Mesendoderm (in vitro differentiated cells): ENCODE measurements at regions not wholly inside any gene's neighbourhood (a gene's known extent, or its start where the extent isn't known, plus 50 kb on each side); places are given as distances from the start of the nearest gene placed in this dataset.

ENCODE experiments used
- DNase-seq: peaks from one replicate; pipeline ENCODE4 v3.0.0; 2013
- H2AK5ac ChIP-seq: 2 replicates; pipeline ENCODE4 v1.6.1; 2013; ENCODE audit warnings: low read length, inconsistent platforms
- H2BK120ac ChIP-seq: 2 replicates; pipeline ENCODE4 v1.6.1; 2013; ENCODE audit warnings: low read depth, mild to moderate bottlenecking, low read length, moderate library complexity, mixed read lengths
- H2BK15ac ChIP-seq: replicated peaks from 2 replicates; pipeline ENCODE4 v1.6.1; 2013; ENCODE audit warnings: low read depth, mild to moderate bottlenecking, moderate library complexity
- H2BK5ac ChIP-seq: 2 replicates; pipeline ENCODE4 v1.6.1; 2013; ENCODE audit warnings: low read length, inconsistent platforms
- H3K18ac ChIP-seq: 2 replicates; pipeline ENCODE4 v1.6.1; 2013; ENCODE audit warnings: mild to moderate bottlenecking, low read length, mixed read lengths
- H3K23ac ChIP-seq: one replicate; pipeline ENCODE4 v1.6.1; 2013; ENCODE audit warnings: low read length
- H3K27ac ChIP-seq: 2 replicates; pipeline ENCODE4 v1.5.1; 2013; ENCODE audit warnings: low read depth, mild to moderate bottlenecking, inconsistent platforms, low read length, moderate library complexity
- H3K27me3 ChIP-seq: 2 replicates; pipeline ENCODE4 v1.6.1; 2013; ENCODE audit warnings: low read length, control low read depth, mild to moderate bottlenecking, inconsistent platforms; ENCODE audit not compliant: insufficient read depth, poor library complexity
- H3K36me3 ChIP-seq: 2 replicates; pipeline ENCODE4 v1.6.1; 2013; ENCODE audit warnings: low read length, inconsistent platforms; ENCODE audit not compliant: control insufficient read depth, insufficient read depth
- H3K4ac ChIP-seq: one replicate; pipeline ENCODE4 v1.6.1; 2013; ENCODE audit warnings: low read depth, mild to moderate bottlenecking, low read length, moderate library complexity
- H3K4me1 ChIP-seq: 2 replicates; pipeline ENCODE4 v1.6.1; 2013; ENCODE audit warnings: low read depth, low read length, inconsistent platforms; ENCODE audit not compliant: control insufficient read depth
- H3K4me2 ChIP-seq: 2 replicates; pipeline ENCODE4 v1.6.1; 2013; ENCODE audit warnings: low read length
- H3K4me3 ChIP-seq: 2 replicates; pipeline ENCODE4 v1.5.1; 2013; ENCODE audit warnings: mild to moderate bottlenecking, low read length
- H3K56ac ChIP-seq: one replicate; pipeline ENCODE4 v1.6.1; 2013; ENCODE audit warnings: low read length
- H3K79me1 ChIP-seq: 2 replicates; pipeline ENCODE4 v1.6.1; 2013; ENCODE audit warnings: low read length, inconsistent platforms
- H3K79me2 ChIP-seq: 2 replicates; pipeline ENCODE4 v1.6.1; 2013; ENCODE audit warnings: mild to moderate bottlenecking, low read length; ENCODE audit not compliant: control insufficient read depth, insufficient read depth
- H3K9ac ChIP-seq: 2 replicates; pipeline ENCODE4 v1.6.1; 2013; ENCODE audit warnings: low read length, inconsistent platforms
- H4K5ac ChIP-seq: one replicate; pipeline ENCODE4 v1.6.1; 2013; ENCODE audit warnings: low read length
- H4K8ac ChIP-seq: one replicate; pipeline ENCODE4 v1.6.1; 2013; ENCODE audit warnings: low read depth, mild to moderate bottlenecking, control low read depth, low read length, moderate library complexity
- WGBS: extraction: QIAGEN DNeasy Blood & Tissue Kit; methylation state at CpG from one replicate; pipeline ENCODE4 v1.1.7; 2013; ENCODE audit warnings: low lambda C conversion rate, missing lambda C conversion rate; ENCODE audit not compliant: insufficient coverage; ENCODE audit errors: extremely low coverage; 5-methylcytosine and 5-hydroxymethylcytosine counted together

GRCh38 chr9:108559432-108559831 lies 296.4 kb downstream of the ACTL7B start:
- Histone ChIP-seq H4K5ac (no peak overlapping the region), H3K56ac (no peak overlapping the region), H4K8ac (no peak overlapping the region), H3K23ac (no peak overlapping the region), H2BK5ac (no peak overlapping the region), H3K9ac (no peak overlapping the region), H3K4me1 (no peaks in the 10 kb centered on the region), H3K4ac (no peak overlapping the region), H3K27ac (no peak overlapping the region), H3K18ac (no peak overlapping the region), H3K79me1 (no peaks in the 10 kb centered on the region), H2AK5ac (no peak overlapping the region), H3K4me3 (no peak overlapping the region), H3K27me3 (no peaks in the 10 kb centered on the region), H2BK15ac (no peak overlapping the region), H3K36me3 (no peaks in the 10 kb centered on the region), H3K4me2 (no peak overlapping the region), H3K79me2 (no peaks in the 10 kb centered on the region), H2BK120ac (no peak overlapping the region)
- WGBS = no CpG with 5 or more reads among the region's 2 CpGs
- no peak for DNase-seq

GRCh38 chr9:108554831-108555230 lies 301.0 kb downstream of the ACTL7B start:
- no peak overlapping the region for H3K56ac ChIP-seq
- H3K4ac ChIP-seq = no peak overlapping the region
- no peaks in the 10 kb centered on the region for H3K36me3 ChIP-seq
- no peak overlapping the region for H2AK5ac ChIP-seq
- no peak overlapping the region for H3K27ac ChIP-seq
- H2BK15ac ChIP-seq = no peak overlapping the region
- no peaks in the 10 kb centered on the region for H3K79me2 ChIP-seq
- no peak overlapping the region for H2BK120ac ChIP-seq
- no peak overlapping the region for H3K4me3 ChIP-seq
- no peak overlapping the region for H3K9ac ChIP-seq
- H3K18ac ChIP-seq = no peak overlapping the region
- WGBS = no CpG with 5 or more reads among the region's 3 CpGs
- no peak overlapping the region for H3K4me2 ChIP-seq
- H3K27me3 ChIP-seq = no peaks in the 10 kb centered on the region
- H3K4me1 ChIP-seq = no peaks in the 10 kb centered on the region
- H4K5ac ChIP-seq = no peak overlapping the region
- H4K8ac ChIP-seq = no peak overlapping the region
- no peak overlapping the region for H2BK5ac ChIP-seq
- H3K23ac ChIP-seq = no peak overlapping the region
- no peak for DNase-seq
- H3K79me1 ChIP-seq = no peaks in the 10 kb centered on the region

DNA sequence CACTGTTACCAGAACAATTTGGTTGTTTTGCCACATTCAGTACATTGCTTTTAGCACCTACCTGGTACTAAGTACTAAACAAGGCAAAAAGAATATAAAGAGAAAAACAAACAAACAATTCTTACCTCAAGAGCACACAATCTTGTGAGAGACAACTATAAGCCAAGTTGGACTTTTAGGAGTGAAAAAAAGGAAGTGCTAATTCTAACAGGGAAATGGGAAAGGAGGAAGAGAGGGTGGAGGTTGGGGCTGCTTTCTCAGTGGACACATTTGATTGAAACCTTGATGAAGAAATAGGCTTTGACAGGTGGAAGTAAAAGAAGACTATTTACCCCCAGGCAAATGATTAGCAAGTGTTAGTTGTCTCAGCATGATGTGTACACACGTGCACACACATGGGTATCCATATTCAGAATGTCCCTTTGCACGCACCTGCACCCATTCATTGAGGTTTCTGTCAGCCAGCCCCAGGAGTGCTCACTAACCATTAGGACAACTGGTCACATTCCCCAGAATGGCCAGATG lies 302.6 kb downstream of the ACTL7B start:
- H3K4me1 ChIP-seq = no peaks in the 10 kb centered on the region
- H3K27me3 ChIP-seq = no peaks in the 10 kb centered on the region
- no peak overlapping the region for H3K9ac ChIP-seq
- H3K4me3 ChIP-seq = no peak overlapping the region
- no peak overlapping the region for H2BK15ac ChIP-seq
- H3K27ac ChIP-seq = no peak overlapping the region
- no peak overlapping the region for H2BK120ac ChIP-seq
- DNase-seq = no peak
- no peak overlapping the region for H3K4ac ChIP-seq
- no peak overlapping the region for H3K4me2 ChIP-seq
- no CpG with 5 or more reads among the region's 2 CpGs for WGBS
- no peak overlapping the region for H3K23ac ChIP-seq
- no peaks in the 10 kb centered on the region for H3K36me3 ChIP-seq
- no peak overlapping the region for H3K18ac ChIP-seq
- H2BK5ac ChIP-seq = no peak overlapping the region
- no peak overlapping the region for H3K56ac ChIP-seq
- no peaks in the 10 kb centered on the region for H3K79me2 ChIP-seq
- H4K5ac ChIP-seq = no peak overlapping the region
- no peak overlapping the region for H2AK5ac ChIP-seq
- H4K8ac ChIP-seq = no peak overlapping the region
- H3K79me1 ChIP-seq = no peaks in the 10 kb centered on the region

GRCh38 chr9:108552459-108553040 lies 303.2 kb downstream of the ACTL7B start:
- Histone ChIP-seq H3K23ac (no peak overlapping the region), H3K9ac (no peak overlapping the region), H3K79me2 (no peaks in the 10 kb centered on the region), H4K8ac (no peak overlapping the region), H2AK5ac (no peak overlapping the region), H3K4me2 (no peak overlapping the region), H3K56ac (no peak overlapping the region), H3K27me3 (no peaks in the 10 kb centered on the region), H3K79me1 (no peaks in the 10 kb centered on the region), H4K5ac (no peak overlapping the region), H3K4ac (no peak overlapping the region), H3K4me1 (no peaks in the 10 kb centered on the region), H3K4me3 (no peak overlapping the region), H2BK5ac (no peak overlapping the region), H2BK15ac (no peak overlapping the region), H2BK120ac (no peak overlapping the region), H3K27ac (no peak overlapping the region), H3K36me3 (no peaks in the 10 kb centered on the region), H3K18ac (no peak overlapping the region)
- no CpG with 5 or more reads among the region's 7 CpGs for WGBS
- no peak for DNase-seq

DNA sequence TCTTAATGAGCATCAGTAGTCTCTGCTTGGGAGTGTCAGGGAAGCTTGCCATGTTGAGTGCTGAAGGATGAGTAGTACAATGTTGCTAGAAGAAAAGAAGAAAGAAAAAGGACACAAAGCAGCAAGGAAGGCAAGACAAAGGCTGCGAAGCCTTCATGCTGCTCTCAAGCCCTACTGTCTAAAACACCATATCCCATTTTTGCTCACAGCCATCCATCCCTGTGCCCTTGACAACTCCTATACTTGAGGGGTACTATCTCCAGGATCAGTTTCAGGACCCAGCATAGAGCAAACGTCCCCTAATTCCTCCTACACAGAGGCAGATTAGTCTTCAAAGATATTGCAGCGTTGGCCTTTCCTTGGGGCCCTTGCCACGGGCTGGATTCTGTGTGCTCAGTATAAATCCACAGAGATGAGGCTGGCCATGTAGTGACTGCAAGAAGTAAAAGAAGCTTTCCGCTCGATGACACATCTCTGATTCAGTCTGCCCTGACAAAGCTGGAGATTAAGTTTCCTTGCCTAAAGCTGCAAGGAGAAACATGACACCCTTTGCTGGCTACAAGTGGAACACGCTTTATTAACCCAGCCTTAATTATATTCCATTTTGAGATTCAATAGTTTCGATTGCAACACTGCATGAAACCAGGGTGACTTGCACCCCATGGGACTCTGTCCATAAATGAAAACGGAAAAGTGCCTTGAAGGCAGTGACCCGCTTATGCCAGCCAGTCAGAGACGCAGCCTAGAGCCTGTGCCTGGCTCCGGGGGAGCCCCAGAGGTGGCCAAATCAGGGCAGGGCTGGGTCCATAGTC lies 304.6 kb downstream of the ACTL7B start:
- WGBS = no CpG with 5 or more reads among the region's 12 CpGs
- H2BK120ac ChIP-seq = no peak overlapping the region
- H3K9ac ChIP-seq = no peak overlapping the region

More for the DNA sequence above, 304.6 kb downstream of the ACTL7B start:
- Histone ChIP-seq H3K23ac (no peak overlapping the region), H3K27me3 (no peaks in the 10 kb centered on the region), H4K8ac (no peak overlapping the region), H3K4me3 (no peak overlapping the region), H3K56ac (no peak overlapping the region), H3K4me2 (no peak overlapping the region), H3K79me1 (no peaks in the 10 kb centered on the region), H3K18ac (no peak overlapping the region), H3K79me2 (no peaks in the 10 kb centered on the region), H2BK5ac (no peak overlapping the region), H2BK15ac (no peak overlapping the region), H3K4me1 (no peaks in the 10 kb centered on the region), H2AK5ac (no peak overlapping the region), H3K36me3 (no peaks in the 10 kb centered on the region), H4K5ac (no peak overlapping the region), H3K27ac (no peak overlapping the region), H3K4ac (no peak overlapping the region)
- no peak for DNase-seq
